Dermis microvascular lymphatic vessel endothelial cell (primary cell): ENCODE measurements at regions not wholly inside any gene's neighbourhood (a gene's known extent, or its start where the extent isn't known, plus 50 kb on each side); places are given as distances from the start of the nearest gene placed in this dataset.
"Not testable (repeated sequence)": the region's sequence is repeated elsewhere in the genome, so short reads cannot be mapped to it uniquely, and the experiment has no call there.

Experiments used
- DNase-seq, 2 donors: peaks; one replicate each; pipeline versions ENCODE4 v3.0.0 to v3.0.0-alpha.2; 2010; ENCODE audit warnings: low read depth in 2 of 2

- no peak for DNase-seq
Measured at GRCh38 chr3:161600173-161600572, 103.6 kb downstream of the OTOL1 start.

DNA sequence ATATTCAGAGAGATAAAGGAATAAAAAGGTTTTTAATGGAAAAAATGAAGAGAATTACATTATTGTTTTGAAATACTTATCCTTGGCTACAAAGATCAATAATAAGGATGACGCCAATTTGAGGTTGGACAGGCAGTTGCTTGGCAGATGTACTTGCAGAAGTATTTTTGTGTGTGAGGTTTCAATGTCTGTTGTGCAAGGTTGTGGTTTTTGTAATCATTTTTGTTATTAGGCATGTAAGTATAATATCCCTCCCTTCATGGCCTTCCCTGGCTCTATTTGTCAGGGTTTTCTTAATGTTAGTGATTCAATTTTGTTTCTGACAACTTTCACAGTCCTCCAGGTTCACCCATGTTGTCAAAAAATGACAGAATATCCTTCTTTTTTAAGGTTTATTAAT, 105.9 kb downstream of the OTOL1 start:
- DNase-seq: no peak

DNA sequence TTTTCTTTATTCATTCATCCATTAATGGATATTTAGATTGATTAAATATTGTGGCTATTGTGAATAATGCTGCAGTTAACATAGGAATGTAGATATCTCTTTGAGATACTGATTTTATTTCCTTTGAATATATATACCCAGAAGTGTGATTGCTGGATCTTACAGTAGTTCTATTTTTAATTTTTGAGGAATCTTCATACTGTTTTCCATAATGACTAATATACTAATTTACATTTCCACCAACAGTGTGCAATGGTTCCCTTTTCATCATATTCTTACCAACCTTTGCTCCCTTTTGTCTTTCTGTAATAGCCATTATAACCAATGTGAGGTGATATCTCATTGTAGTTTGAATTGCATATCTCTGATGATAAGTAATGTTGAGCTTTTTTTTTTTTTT, 106.3 kb downstream of the OTOL1 start:
- no peak for DNase-seq

DNA sequence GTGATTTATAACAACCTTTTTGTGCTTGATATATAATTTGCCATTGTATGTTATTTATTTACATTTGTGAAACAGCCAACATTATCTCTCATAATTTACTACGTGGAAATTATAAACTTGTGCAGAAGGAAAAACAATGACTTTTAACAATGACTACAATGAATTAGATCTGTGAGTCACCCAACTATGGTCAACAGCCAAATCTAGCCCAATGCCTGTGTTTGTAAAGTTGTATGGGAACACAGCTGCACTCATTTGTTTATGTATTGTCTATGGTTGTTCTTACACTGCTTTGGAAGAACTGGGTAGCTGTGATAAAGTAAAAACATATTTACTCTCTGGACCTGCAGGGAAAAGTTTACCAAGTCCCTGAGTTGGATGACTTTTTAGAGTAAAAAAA, 110.4 kb downstream of the OTOL1 start:
- DNase-seq: no peak

GRCh38 chr3:161619351-161619750, 122.7 kb downstream of the OTOL1 start:
- no peak for DNase-seq

DNA sequence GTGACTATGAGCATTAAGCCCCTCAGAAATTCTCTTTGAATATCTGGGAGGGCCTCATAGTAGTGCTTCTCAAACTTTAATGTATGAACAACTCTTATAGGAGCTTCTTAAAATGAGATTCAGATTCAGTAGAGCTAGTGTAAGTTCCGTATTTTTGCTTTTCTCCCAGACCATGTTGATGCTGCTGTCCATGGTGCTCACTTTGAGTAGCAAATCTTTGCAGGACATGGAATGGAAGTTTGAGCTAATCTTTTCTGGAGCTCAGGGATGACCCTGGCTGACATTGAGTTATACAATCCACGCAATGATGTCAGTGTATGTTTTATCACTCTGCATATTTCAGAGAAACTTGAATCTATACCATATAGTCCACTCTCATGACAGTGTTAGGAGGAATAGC, 134.2 kb downstream of the OTOL1 start:
- no peak for DNase-seq

GRCh38 chr3:161631536-161631935, 134.9 kb downstream of the OTOL1 start:
- no peak for DNase-seq

DNA sequence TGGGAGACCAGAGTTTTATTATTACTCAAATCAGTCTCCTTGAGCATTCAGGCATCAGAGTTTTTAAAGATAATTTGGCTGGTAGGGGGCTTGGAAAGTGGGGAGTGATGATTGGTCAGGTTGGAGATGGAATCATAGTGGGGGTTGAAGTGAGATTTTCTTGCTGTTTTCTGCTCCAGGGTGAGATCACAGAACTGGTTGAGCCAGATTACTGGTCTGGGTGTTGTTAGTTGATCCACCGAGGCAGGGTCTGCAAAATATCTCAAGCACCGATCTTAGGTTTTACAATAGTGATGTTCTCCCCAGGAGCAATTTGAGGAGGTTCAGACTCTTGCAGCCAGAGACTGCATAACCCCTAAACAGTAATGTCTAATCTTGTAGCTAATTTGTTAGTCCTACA, 141.0 kb downstream of the OTOL1 start:
- no peak for DNase-seq

GRCh38 chr3:161639095-161639494, 142.5 kb downstream of the OTOL1 start:
- DNase-seq: not testable (repeated sequence)

- DNase-seq: no peak
Measured at GRCh38 chr3:161640181-161640580, 143.6 kb downstream of the OTOL1 start.

GRCh38 chr3:161641287-161641686, 144.7 kb downstream of the OTOL1 start:
- no peak for DNase-seq

DNA sequence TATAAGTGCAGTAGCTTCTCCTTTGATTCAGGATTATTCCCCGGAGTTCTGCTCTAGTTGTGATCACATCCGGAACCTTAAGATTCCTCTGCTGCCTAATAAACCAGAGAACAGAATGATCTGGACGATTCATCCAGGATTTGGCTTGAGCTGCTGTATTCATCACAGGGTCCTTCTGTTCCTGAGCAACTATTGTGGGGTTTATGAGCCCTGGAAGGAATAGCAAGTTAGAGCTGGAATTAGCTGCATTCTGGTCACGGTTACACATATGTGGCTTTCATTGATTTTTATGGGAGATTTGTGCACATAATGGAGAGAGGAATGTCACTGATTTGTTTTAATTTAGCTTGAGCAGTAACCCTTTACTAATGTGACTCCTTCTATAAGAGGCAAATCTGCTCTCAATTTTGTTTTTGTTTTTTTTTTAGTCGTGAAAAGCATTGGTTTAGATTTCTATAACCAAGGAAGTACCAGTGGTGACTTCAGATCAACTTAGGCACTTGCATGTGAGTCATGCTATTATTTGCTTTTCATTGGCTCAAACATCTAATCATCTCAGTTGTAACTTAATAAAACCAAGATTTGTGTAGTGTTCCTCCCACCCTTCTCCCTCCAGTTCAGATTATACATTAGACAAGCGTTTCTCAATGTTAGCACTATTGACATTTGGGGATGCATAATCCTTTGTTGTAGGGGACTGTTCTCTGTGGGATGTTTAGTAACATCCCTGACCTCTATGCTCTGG, 148.5 kb downstream of the OTOL1 start:
- no peak for DNase-seq

DNA sequence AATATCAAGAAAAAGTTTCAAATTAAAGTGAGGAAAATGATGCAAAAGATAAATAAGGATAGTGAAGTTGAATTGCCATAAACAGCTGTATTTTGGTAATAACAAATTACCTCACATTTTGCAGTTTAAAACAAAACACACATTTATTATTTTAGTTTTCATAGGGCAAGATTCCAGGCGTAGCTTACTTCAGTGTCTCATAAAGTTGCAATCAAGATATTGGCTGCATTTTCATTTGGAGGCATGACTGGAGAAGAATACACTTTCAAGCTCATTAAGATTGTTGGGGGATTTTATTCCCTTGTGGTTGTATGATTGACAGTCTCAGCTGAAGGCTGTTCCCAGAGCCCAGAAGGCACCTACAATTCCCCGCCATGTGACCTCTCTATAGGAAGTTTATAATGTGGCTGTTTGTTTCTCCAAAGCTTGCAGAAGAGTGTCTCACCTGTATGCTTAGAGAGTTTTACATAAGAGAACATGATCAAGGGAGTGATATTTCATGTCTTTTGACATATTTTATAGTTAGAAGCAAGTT, 151.4 kb downstream of the OTOL1 start:
- DNase-seq: no peak

DNA sequence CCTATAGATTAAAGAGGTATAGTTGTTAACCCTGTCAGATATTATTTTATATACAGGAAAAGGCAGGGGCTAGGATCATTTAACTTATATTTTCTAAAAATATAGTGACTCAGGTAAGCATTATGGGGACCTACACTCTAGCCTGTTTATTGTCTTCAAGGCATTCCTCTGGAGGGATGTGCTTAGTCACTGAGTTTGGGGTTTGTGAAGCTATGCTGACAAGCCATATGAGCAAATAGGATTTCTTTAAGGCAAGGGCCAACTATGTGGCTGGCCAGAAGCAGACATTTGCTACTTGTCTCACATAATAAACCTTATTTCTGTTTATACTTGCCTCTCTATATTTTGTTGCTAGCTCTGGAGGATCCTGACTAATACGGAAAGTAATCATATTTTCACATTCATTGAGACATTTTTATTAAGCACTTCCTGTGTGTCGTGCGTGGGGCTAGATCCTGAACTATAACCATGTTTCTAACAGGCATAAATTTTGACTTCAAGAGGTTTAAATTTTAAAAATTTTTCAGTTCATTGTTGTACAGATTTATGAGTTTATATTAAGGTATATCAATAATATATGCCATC, 153.4 kb downstream of the OTOL1 start:
- no peak for DNase-seq

DNA sequence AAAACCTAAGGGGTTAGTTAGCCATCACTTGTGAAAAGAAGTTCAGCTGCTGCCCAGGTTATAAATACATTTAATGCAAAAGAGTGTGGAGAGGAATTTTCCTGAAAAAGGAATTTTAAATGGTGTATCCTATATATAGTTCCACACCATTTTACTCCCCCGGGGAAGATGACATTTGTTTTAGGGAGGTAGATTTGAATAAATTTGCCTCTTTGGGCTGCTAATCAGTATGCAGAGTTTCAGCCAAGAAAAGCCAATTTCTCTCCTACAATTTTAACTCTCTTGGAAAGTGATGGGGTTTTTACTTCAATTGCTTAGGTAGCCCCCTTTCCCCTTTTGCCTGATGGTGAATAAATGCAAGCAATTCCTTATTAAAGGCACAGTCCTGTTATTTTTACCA, 161.2 kb downstream of the OTOL1 start:
- no peak for DNase-seq

- DNase-seq: no peak
Measured at GRCh38 chr3:161671141-161671540, 174.5 kb downstream of the OTOL1 start.

GRCh38 chr3:161672478-161672877, 175.9 kb downstream of the OTOL1 start:
- no peak for DNase-seq

GRCh38 chr3:161673866-161674265, 177.3 kb downstream of the OTOL1 start:
- DNase-seq: no peak

GRCh38 chr3:161674402-161674801, 177.8 kb downstream of the OTOL1 start:
- DNase-seq: no peak

- DNase-seq: not testable (repeated sequence)
Measured at GRCh38 chr3:161681831-161682230, 185.2 kb downstream of the OTOL1 start.

DNA sequence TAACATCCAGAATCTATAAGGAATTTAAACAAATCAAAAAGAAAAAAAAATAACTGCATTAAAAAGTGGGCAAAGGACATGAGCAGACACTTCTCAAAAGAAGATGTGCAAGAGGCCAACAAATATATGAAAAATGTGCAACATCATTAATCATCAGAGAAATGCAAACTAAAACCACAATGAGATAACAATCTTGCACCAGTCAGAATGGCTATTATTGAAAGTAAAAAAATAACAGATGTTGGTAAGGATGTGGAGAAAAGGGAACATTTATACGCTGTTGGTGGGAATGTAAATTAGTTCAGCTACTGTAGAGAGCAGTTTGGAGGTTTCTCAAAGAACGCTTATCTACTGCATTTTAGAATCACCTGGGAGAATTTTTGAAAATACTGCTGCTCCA, 186.1 kb downstream of the OTOL1 start:
- DNase-seq: no peak

DNA sequence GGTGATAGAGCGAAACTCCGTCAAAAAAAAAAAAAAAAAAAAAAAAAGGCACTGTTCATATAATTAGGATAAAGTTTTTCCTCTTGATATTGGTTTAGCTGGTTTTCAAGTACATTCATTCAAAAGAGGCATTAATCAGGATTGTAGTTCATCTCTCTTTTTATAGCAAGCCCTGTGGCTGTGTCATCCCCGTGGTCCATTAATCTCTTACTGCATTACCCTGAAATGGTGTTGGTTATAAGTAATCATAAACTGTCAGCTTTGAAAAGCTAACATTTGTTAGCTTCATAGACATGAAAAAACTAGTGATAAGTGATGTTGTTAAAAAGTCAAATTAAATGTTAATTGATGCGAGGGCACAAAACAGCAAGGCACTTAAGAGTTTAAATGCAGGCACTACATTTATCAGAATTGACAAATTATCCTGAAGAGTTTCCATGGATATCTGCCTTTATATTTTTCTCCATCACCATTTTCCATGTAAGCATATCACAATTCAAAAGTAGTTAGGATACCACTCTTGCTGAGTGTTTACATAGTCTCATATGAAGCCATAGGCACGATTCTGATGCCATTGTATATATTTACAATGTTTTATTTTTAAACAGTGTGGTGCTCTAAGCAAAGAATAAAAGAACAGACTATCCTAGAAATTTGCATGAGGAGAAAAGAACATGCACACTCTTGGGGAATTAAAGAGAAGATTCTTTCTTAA, 193.1 kb downstream of the OTOL1 start:
- no peak for DNase-seq

GRCh38 chr3:161690299-161690620, 193.7 kb downstream of the OTOL1 start:
- DNase-seq: no peak
